Gastrocnemius medialis (tissue), 4 donors: ENCODE measurements at regions not wholly inside any gene's neighbourhood (a gene's known extent, or its start where the extent isn't known, plus 50 kb on each side); places are given as distances from the start of the nearest gene placed in this dataset.

Experiments used
- ATAC-seq, 2 donors: fragments of 150-250 bp; one replicate each; pipeline ENCODE4 v1.9.1; 2016
- DNase-seq, 2 donors: peaks; one replicate each; pipeline ENCODE4 v3.0.0-alpha.2; 2019
- H3K27ac ChIP-seq, 4 donors: fragments of 200-600 bp; sonication (generic); 1 replicate in 1 of 4; 2 replicates in 3 of 4; pipeline ENCODE4 v1.5.1; 2016 to 2018; ENCODE audit warnings: mild to moderate bottlenecking in 2 of 4, moderate library complexity in 1 of 4
- H3K27me3 ChIP-seq, 3 donors: fragments of 200-600 bp; sonication (generic) in 2 of 3; 1 replicate in 1 of 3; 2 replicates in 2 of 3; pipeline versions ENCODE4 v1.5.1 to v1.6.0; 2016 to 2019; ENCODE audit warnings: mild to moderate bottlenecking in 1 of 3, moderate library complexity in 1 of 3
- H3K36me3 ChIP-seq, 2 donors: fragments of 200-600 bp; sonication (generic) in 1 of 2; one replicate each; pipeline ENCODE4 v1.5.1; 2017 to 2018
- H3K4me1 ChIP-seq, 2 donors: fragments of 200-600 bp; sonication (generic) in 1 of 2; one replicate each; pipeline ENCODE4 v1.5.1; 2016 to 2017; ENCODE audit warnings: mild to moderate bottlenecking in 2 of 2
- H3K4me3 ChIP-seq, 4 donors: fragments of 200-600 bp; sonication (generic) in 3 of 4; 1 replicate in 1 of 4; 2 replicates in 3 of 4; pipeline ENCODE4 v1.5.1; 2016 to 2019; ENCODE audit warnings: mild to moderate bottlenecking in 2 of 4
- H3K9me3 ChIP-seq, 3 donors: fragments of 200-600 bp; sonication (generic) in 2 of 3; 1 replicate in 1 of 3; 2 replicates in 2 of 3; pipeline ENCODE4 v1.5.1; 2016 to 2019
- POLR2A ChIP-seq, 2 donors: fragments of 450-650 bp; IDR thresholded peaks; one replicate each; pipeline ENCODE4 v1.6.1; 2017; ENCODE audit warnings: antibody characterized with exemption in 2 of 2, mild to moderate bottlenecking in 2 of 2, moderate library complexity in 2 of 2
- in situ Hi-C, 4 donors: fragments of 200-750 bp; cut with MboI; loops; one replicate each; pipeline versions ENCODE4 v1.15.0 to v1.8.0; 2017; ENCODE audit warnings: low sequenced_read_pairs in 4 of 4
- intact Hi-C: fragments of 100-400 bp; cut with DNase I; formaldehyde crosslinking; loops from one replicate; pipeline ENCODE4 v1.15.1; 2023; ENCODE audit warnings: low total_unique reads
- TF ChIP-seq, protein P1 (sequence below), 5 experiments: fragments of 450-650 bp in 3 of 5; fragments of 200-600 bp in 2 of 5; sonication (generic) in 2 of 5; IDR thresholded peaks in 4 of 5; conservative IDR thresholded peaks in 1 of 5; 1 replicate in 4 of 5; 2 replicates in 1 of 5; pipeline ENCODE4 v1.5.1; 2016 to 2019; ENCODE audit warnings: antibody characterized with exemption in 5 of 5, mild to moderate bottlenecking in 3 of 5, moderate library complexity in 3 of 5

DNA sequence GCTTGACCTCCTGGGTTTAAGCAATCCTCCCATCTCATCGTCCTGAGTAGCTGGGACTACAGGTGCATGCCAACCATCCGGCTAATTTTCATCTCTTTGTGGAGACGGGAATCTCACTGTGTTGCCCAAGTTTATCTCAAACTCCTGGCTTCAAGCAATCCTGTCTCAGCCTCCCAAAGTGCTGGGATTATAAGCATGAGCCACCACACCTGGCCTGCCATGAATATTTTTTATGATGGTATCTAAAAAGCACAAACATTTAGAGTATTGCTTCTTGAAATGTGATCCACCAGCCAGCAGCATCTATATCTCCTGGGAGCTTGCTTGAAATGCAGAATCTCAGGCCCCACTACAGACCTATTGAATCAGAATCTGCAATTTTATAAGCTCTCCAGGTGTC, 111.2 kb upstream of the CLDN10 start:
- Histone ChIP-seq H3K36me3 (no peaks in the 10 kb centered on the region), H3K27ac (no peak overlapping the region), H3K4me3 (no peak overlapping the region), H3K4me1 (no peaks in the 10 kb centered on the region), H3K9me3 (no peaks in the 10 kb centered on the region), H3K27me3 (no peaks in the 10 kb centered on the region)
- intact Hi-C loops: no loop called here
- ATAC-seq: no peak
- in situ Hi-C loops: no loop called here
- no peak for TF ChIP-seq POLR2A (IDR thresholded peaks at IDR 0.05)
- TF ChIP-seq, protein P1, sequence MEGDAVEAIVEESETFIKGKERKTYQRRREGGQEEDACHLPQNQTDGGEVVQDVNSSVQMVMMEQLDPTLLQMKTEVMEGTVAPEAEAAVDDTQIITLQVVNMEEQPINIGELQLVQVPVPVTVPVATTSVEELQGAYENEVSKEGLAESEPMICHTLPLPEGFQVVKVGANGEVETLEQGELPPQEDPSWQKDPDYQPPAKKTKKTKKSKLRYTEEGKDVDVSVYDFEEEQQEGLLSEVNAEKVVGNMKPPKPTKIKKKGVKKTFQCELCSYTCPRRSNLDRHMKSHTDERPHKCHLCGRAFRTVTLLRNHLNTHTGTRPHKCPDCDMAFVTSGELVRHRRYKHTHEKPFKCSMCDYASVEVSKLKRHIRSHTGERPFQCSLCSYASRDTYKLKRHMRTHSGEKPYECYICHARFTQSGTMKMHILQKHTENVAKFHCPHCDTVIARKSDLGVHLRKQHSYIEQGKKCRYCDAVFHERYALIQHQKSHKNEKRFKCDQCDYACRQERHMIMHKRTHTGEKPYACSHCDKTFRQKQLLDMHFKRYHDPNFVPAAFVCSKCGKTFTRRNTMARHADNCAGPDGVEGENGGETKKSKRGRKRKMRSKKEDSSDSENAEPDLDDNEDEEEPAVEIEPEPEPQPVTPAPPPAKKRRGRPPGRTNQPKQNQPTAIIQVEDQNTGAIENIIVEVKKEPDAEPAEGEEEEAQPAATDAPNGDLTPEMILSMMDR (IDR thresholded peaks at IDR 0.05 in 4 of 5, conservative IDR thresholded peaks at IDR 0.05 in 1 of 5): no peak
- DNase-seq: no peak

DNA sequence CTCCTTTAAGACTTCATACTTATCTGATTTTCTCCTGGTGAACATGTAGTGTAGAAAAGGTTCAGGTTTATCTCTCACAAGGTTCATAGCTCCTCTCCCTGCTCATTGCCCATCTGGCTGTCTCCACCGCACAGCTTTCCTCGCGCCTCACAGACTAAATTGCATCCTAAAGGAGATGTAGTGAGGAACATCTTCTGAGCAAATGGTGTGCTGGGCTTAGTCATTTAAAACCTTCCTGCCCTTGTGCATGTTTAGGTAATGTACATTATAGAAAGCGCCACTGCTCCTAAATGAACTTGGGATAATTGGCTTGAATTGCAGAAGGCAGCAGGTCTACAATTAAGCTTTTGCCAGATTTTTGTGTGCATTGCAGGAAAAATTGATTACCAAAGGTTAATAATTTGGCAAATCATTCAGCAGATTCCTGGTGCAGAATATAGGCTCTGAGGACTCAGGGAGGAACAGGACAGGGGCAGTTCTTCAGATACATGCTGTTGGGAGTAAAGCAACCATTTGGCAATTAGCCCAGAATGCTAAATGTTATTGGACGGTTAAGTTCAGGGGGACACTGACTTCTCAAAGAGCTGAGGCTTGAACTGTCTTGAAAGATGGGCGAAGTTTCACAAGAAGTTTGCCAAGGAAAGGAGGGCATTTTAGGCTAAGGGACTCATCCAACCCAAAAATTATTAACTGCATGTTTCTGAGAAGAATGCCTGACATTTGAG, 108.4 kb upstream of the CLDN10 start:
- H3K27ac ChIP-seq: no peak overlapping the region
- H3K36me3 ChIP-seq: no peaks in the 10 kb centered on the region
- DNase-seq (no peak), ATAC-seq (no peak)
- TF ChIP-seq, protein P1 (IDR thresholded peaks at IDR 0.05 in 4 of 5, conservative IDR thresholded peaks at IDR 0.05 in 1 of 5): no peak
- TF ChIP-seq POLR2A (IDR thresholded peaks at IDR 0.05): no peak
- no peak overlapping the region for H3K4me3 ChIP-seq
- H3K4me1 ChIP-seq: no peaks in the 10 kb centered on the region
- intact Hi-C loops: no loop called here
- H3K27me3 ChIP-seq: no peaks in the 10 kb centered on the region
- in situ Hi-C loops: no loop called here
- H3K9me3 ChIP-seq: no peaks in the 10 kb centered on the region

DNA sequence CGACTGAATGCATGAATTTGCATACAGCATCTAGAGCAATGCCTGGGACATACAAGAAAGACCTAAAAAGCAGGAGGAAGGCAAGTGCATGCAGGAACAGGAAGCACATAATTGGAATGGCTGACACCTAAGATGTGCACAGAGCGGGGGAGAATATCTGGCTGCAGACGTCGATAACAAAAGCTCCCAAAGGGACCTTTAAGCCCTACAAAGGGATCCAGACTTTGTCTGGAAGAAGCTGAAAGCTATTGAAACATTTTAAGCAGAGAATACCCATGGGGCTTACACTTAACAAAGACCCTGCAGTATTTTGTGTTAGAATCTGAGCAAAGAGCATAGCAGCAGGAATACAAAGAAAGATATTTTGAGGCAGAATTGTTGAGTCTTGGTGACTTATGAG, 107.4 kb upstream of the CLDN10 start:
- intact Hi-C loops: no loop called here
- in situ Hi-C loops: no loop called here
- H3K9me3 ChIP-seq: no peaks in the 10 kb centered on the region
- H3K4me1 ChIP-seq: no peaks in the 10 kb centered on the region
- no peak overlapping the region for H3K4me3 ChIP-seq
- no peaks in the 10 kb centered on the region for H3K36me3 ChIP-seq
- ATAC-seq (no peak), DNase-seq (no peak)
- TF ChIP-seq POLR2A (IDR thresholded peaks at IDR 0.05): no peak
- TF ChIP-seq, protein P1 (IDR thresholded peaks at IDR 0.05 in 4 of 5, conservative IDR thresholded peaks at IDR 0.05 in 1 of 5): no peak
- no peaks in the 10 kb centered on the region for H3K27me3 ChIP-seq
- H3K27ac ChIP-seq: no peak overlapping the region

DNA sequence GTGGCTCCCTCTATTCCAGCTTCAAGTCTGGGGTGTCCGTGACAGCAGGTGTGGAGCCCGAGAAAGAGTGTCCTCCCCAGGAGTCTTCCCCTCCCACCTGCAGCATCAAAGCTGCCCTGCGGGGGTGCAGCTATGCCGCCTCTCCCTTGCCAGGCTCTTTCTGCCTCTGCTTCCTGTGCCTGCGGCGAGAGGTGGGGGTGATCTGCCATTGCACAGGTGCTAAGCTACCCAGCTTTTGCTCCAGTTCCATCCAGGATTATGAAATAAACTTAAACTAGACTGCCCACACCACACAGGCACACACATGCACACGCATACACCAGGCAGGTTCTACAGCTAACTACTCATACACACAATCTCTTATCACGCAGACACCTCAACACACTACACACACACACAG, 104.7 kb upstream of the CLDN10 start:
- no peak for DNase-seq
- in situ Hi-C loops: no loop called here

More for the DNA sequence above, 104.7 kb upstream of the CLDN10 start:
- Histone ChIP-seq H3K4me1 (no peaks in the 10 kb centered on the region), H3K9me3 (no peaks in the 10 kb centered on the region), H3K36me3 (no peaks in the 10 kb centered on the region), H3K27ac (no peak overlapping the region), H3K27me3 (no peaks in the 10 kb centered on the region), H3K4me3 (no peak overlapping the region)
- TF ChIP-seq POLR2A (IDR thresholded peaks at IDR 0.05): no peak
- TF ChIP-seq, protein P1 (IDR thresholded peaks at IDR 0.05 in 4 of 5, conservative IDR thresholded peaks at IDR 0.05 in 1 of 5): no peak
- ATAC-seq: no peak
- intact Hi-C loops: no loop called here
